ENCODE measurements at regions not wholly inside any gene's neighbourhood (a gene's known extent, or its start where the extent isn't known, plus 50 kb on each side); places are given as distances from the start of the nearest gene placed in this dataset.

DNA sequence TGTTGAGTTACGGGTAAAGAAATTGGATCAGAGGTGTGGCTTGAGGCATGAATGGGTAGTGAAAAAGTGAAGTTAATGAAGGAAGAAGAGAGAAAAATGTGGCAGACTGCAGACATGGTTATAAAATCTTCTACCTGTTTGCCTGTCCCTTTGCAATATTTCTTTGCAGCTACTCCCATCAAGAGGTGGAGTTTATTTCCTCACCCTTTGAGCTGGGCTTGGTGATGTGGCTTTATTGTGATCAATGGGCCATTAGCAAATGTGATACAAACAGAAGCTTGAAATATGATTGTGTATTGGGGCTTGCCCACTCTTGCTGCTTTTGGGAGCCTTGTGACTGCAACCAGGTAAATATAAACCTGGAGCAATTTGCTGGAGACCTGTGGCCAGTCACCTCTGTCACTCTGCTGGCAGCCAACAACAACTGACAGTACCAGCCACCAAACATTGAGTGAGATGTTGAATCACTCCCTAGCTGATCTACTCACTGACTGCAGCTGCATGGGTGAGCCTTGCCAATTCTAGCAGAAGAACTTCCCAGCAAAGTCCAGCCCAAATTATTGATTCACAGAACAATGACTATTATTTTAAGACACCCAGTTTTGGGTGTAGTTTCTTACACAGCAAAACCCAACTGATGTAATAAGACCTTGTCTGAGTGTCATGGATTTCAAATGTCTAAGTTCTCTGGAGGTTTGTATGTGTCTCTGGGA, 151.0 kb upstream of the ATP2B1 start:
- TF ChIP-seq, protein P1, sequence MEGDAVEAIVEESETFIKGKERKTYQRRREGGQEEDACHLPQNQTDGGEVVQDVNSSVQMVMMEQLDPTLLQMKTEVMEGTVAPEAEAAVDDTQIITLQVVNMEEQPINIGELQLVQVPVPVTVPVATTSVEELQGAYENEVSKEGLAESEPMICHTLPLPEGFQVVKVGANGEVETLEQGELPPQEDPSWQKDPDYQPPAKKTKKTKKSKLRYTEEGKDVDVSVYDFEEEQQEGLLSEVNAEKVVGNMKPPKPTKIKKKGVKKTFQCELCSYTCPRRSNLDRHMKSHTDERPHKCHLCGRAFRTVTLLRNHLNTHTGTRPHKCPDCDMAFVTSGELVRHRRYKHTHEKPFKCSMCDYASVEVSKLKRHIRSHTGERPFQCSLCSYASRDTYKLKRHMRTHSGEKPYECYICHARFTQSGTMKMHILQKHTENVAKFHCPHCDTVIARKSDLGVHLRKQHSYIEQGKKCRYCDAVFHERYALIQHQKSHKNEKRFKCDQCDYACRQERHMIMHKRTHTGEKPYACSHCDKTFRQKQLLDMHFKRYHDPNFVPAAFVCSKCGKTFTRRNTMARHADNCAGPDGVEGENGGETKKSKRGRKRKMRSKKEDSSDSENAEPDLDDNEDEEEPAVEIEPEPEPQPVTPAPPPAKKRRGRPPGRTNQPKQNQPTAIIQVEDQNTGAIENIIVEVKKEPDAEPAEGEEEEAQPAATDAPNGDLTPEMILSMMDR (IDR thresholded peaks at IDR 0.05), result no peak
- TF ChIP-seq POLR2AphosphoS5 (IDR thresholded peaks at IDR 0.05) (no peak), POLR2A (IDR thresholded peaks at IDR 0.05) (no peak)
- Histone ChIP-seq H3K4me3 (no peak overlapping the region), H3K27me3 (no peaks in the 10 kb centered on the region), H3K36me3 (no peaks in the 10 kb centered on the region), H3K27ac (no peak overlapping the region), H3K4me1 (no peaks in the 10 kb centered on the region), H3K9me3 (no peaks in the 10 kb centered on the region)
- intact Hi-C loops (cut with DNase I; ENCODE audit: low total_unique reads), result no loop called here
- no peak for DNase-seq (ENCODE audit: low spot score in 2 of 2)

DNA sequence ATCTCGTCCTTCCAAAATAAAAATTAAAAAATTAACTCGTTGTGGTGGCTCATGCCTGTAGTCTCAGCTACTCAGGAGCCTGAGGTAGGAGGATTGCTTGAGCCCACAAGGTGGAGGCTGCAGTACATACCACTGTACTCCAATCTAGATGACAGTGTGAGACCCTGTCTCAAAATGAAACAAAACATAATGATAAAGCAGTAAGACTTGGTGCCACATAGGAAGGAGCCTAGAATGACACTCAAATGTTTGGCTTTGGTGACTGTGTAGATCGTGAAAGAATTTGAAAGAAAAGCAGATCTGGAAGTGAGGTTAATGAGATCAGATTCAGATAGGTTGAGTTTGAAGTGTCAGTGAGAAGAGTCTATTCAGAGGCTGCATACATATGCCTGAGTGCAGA, 150.1 kb upstream of the ATP2B1 start:
- H3K27ac ChIP-seq, result no peak overlapping the region
- no peaks in the 10 kb centered on the region for H3K4me1 ChIP-seq
- H3K9me3 ChIP-seq, result no peaks in the 10 kb centered on the region
- no peaks in the 10 kb centered on the region for H3K27me3 ChIP-seq
- TF ChIP-seq, protein P1 (IDR thresholded peaks at IDR 0.05), result no peak
- TF ChIP-seq POLR2AphosphoS5 (IDR thresholded peaks at IDR 0.05), result no peak
- no peak for TF ChIP-seq POLR2A (IDR thresholded peaks at IDR 0.05)
- intact Hi-C loops (cut with DNase I; ENCODE audit: low total_unique reads), result no loop called here
- H3K4me3 ChIP-seq, result no peak overlapping the region
- DNase-seq (ENCODE audit: low spot score in 2 of 2), result no peak
- H3K36me3 ChIP-seq, result no peaks in the 10 kb centered on the region

DNA sequence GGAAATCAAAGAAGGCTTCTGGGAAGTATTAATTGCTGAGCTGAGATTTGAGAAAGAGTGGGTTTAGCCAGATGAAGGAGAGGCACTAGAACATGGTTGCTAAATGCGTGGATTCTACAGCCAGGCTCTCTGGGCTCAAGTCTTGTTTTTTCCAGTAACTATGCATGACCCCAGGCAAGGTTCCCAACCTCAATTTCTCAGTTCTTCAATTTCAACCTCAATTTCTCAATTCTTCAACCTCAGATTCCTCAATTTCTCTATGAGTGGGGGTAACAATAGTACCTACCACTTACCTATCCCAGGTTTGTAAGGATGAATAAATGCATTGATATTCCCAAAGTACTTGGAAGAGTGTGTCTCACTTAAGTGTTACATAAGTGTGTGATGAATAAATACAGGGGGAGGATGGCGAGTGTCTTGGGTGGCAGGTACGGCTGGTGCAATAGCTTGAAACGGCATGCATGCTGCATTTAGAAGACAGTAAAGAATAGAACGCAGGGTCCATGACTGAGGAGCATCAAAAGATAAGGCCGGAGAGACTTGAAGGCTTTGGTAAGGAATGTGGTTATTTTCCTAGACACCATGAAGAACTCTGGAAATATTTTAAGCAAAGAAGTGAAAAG, 149.1 kb upstream of the ATP2B1 start:
- TF ChIP-seq POLR2A (IDR thresholded peaks at IDR 0.05) (no peak), POLR2AphosphoS5 (IDR thresholded peaks at IDR 0.05) (no peak)
- TF ChIP-seq, protein P1 (IDR thresholded peaks at IDR 0.05), result no peak
- intact Hi-C loops (cut with DNase I; ENCODE audit: low total_unique reads), result no loop called here
- no peaks in the 10 kb centered on the region for H3K36me3 ChIP-seq

DNA sequence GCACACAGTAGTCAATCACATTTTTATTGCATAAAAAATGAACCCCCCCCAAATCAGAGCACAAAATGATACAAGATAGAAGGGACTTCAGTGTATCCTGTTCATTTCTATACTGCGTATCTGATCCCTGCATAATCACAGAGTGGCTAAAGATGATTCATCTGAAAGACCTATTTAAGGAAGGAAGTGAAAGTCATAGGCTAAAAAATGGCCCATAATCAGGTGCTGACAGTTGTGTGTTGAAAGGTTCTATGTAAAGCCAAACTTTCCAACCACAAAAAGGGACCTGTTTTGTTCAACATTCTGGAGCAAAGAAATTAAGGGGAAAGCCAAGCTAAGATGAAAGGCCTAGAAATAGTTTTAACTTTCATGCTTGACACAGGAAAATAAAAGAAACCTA, 147.8 kb upstream of the ATP2B1 start:
- Histone ChIP-seq H3K4me3 (no peak overlapping the region), H3K27me3 (no peaks in the 10 kb centered on the region), H3K27ac (no peak overlapping the region), H3K4me1 (no peaks in the 10 kb centered on the region), H3K36me3 (no peaks in the 10 kb centered on the region), H3K9me3 (no peaks in the 10 kb centered on the region)
- no peak for DNase-seq (ENCODE audit: low spot score in 2 of 2)
- TF ChIP-seq POLR2A (IDR thresholded peaks at IDR 0.05), result no peak
- TF ChIP-seq, protein P1 (IDR thresholded peaks at IDR 0.05), result no peak
- TF ChIP-seq POLR2AphosphoS5 (IDR thresholded peaks at IDR 0.05), result no peak
- intact Hi-C loops (cut with DNase I; ENCODE audit: low total_unique reads), result no loop called here

More for the DNA sequence above, 149.1 kb upstream of the ATP2B1 start:
- Histone ChIP-seq H3K9me3 (no peaks in the 10 kb centered on the region), H3K4me3 (no peak overlapping the region), H3K27me3 (no peaks in the 10 kb centered on the region), H3K4me1 (no peaks in the 10 kb centered on the region), H3K27ac (no peak overlapping the region)
- no peak for DNase-seq (ENCODE audit: low spot score in 2 of 2)

DNA sequence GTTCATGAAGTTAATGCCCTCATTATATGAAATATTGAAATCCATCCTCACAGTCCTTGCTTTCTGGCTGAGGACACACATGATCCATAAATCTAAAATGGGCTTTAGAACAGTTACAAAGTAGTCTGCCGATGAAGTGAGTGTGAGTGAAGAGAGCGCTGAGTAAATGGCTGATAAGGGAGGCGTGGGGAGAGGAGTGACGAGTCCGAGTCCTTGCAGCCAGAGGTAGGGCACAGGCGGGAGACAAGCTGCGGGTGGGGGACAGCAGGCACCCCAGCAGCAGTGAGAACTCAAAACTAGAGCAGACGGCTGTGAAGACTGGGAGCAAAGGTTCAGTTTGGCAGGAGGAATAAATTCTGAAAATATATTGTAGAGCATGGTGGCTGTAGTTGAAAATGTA, 140.1 kb upstream of the ATP2B1 start:
- Histone ChIP-seq H3K27ac (no peak overlapping the region), H3K36me3 (no peaks in the 10 kb centered on the region), H3K4me1 (no peaks in the 10 kb centered on the region), H3K4me3 (no peak overlapping the region), H3K9me3 (no peaks in the 10 kb centered on the region), H3K27me3 (no peaks in the 10 kb centered on the region)
- intact Hi-C loops (cut with DNase I; ENCODE audit: low total_unique reads), result loop anchor here (5.0 kb wide), 1 partner anchor 376 kb away; no protein-coding TSS in a partner anchor
- no peak for DNase-seq (ENCODE audit: low spot score in 2 of 2)
- TF ChIP-seq POLR2A (IDR thresholded peaks at IDR 0.05), result no peak
- TF ChIP-seq, protein P1 (IDR thresholded peaks at IDR 0.05), result no peak
- TF ChIP-seq POLR2AphosphoS5 (IDR thresholded peaks at IDR 0.05), result no peak
